H1 (cell line): ENCODE measurements at regions not wholly inside any gene's neighbourhood (a gene's known extent, or its start where the extent isn't known, plus 50 kb on each side); places are given as distances from the start of the nearest gene placed in this dataset.

Experiments
- CTCF ChIA-PET: fragments of 300-600 bp; sonication (Branson Sonifier 250); formaldehyde crosslinking; loops from one replicate; lab custom pipeline; 2021; ENCODE audit not compliant: partially characterized antibody; lab: Charles Lee
- POLR2A ChIA-PET: fragments of 300-600 bp; sonication (Branson Sonifier 250); formaldehyde crosslinking; loops from one replicate; lab custom pipeline; 2021; ENCODE audit warnings: inconsistent platforms; ENCODE audit not compliant: partially characterized antibody; lab: Charles Lee
- DNase-seq, 2 experiments: peaks; one replicate each; pipeline versions ENCODE4 v3.0.0 to v3.0.0-alpha.2; 2010 to 2022; ENCODE audit warnings: low spot score in 2 of 2, low read depth in 1 of 2, mixed read lengths in 1 of 2
- FAIRE-seq: peaks from 2 replicates; lab custom pipeline; 2011; peaks lifted over from hg19 to GRCh38; lab: Jason Lieb, UNC
- H2AFZ ChIP-seq: 2 replicates; pipeline ENCODE4 v1.8.1; 2012; ENCODE audit warnings: low read length, inconsistent platforms
- H2AK5ac ChIP-seq: 2 replicates; pipeline ENCODE4 v1.6.1; 2013; ENCODE audit warnings: low read depth, low read length
- H2BK120ac ChIP-seq: replicated peaks from 2 replicates; pipeline ENCODE3; 2013; ENCODE audit warnings: low read depth, low read length, inconsistent platforms
- H2BK12ac ChIP-seq: 2 replicates; pipeline ENCODE4 v1.6.1; 2013; ENCODE audit warnings: low read depth, low read length
- H2BK15ac ChIP-seq: 2 replicates; pipeline ENCODE4 v1.6.1; 2013; ENCODE audit warnings: low read length
- H2BK20ac ChIP-seq: 2 replicates; pipeline ENCODE4 v1.6.1; 2013; ENCODE audit warnings: low read length
- H2BK5ac ChIP-seq: 2 replicates; pipeline ENCODE4 v1.6.1; 2013; ENCODE audit warnings: low read depth, low read length
- H3K14ac ChIP-seq: 2 replicates; pipeline ENCODE4 v1.6.1; 2013; ENCODE audit warnings: inconsistent platforms; ENCODE audit not compliant: insufficient read length
- H3K18ac ChIP-seq: 2 replicates; pipeline ENCODE4 v1.6.1; 2013; ENCODE audit warnings: low read length; ENCODE audit errors: extremely low read depth
- H3K23ac ChIP-seq: 2 replicates; pipeline ENCODE4 v1.6.1; 2013; ENCODE audit warnings: inconsistent platforms; ENCODE audit not compliant: insufficient read length
- H3K23me2 ChIP-seq: 2 replicates; pipeline ENCODE4 v1.6.1; 2013; ENCODE audit warnings: low read depth, low read length
- H3K27ac ChIP-seq: 2 replicates; pipeline ENCODE4 v1.6.1; 2011; ENCODE audit warnings: low read depth, low read length, inconsistent platforms
- H3K27me3 ChIP-seq, 4 experiments: replicated peaks in 1 of 4; 1 replicate in 1 of 4; 2 replicates in 3 of 4; pipeline versions ENCODE4 v1.6.1 to v1.8.1; 2011 to 2013; ENCODE audit warnings: low read length in 3 of 4, mild to moderate bottlenecking in 3 of 4, inconsistent platforms in 2 of 4, mixed read lengths in 2 of 4, moderate library complexity in 1 of 4; ENCODE audit not compliant: control insufficient read depth in 3 of 4, insufficient read depth in 3 of 4; ENCODE audit errors: extremely low read depth in 1 of 4
- H3K36me3 ChIP-seq, 4 experiments: 2 replicates each; pipeline versions ENCODE4 v1.6.1 to v1.8.1; 2011 to 2013; ENCODE audit warnings: mild to moderate bottlenecking in 4 of 4, low read length in 3 of 4, moderate library complexity in 2 of 4, control low read depth in 1 of 4, inconsistent platforms in 1 of 4; ENCODE audit not compliant: insufficient read depth in 4 of 4, control insufficient read depth in 2 of 4
- H3K4ac ChIP-seq: replicated peaks from 2 replicates; pipeline ENCODE3; 2013; ENCODE audit warnings: low read length, low read depth, mixed read lengths, inconsistent platforms; ENCODE audit not compliant: insufficient read length
- H3K4me1 ChIP-seq, 4 experiments: replicated peaks in 1 of 4; 1 replicate in 1 of 4; 2 replicates in 3 of 4; pipeline versions ENCODE4 v1.6.1 to v1.8.1; 2011 to 2013; ENCODE audit warnings: low read length in 3 of 4, inconsistent platforms in 2 of 4, mixed read lengths in 1 of 4; ENCODE audit not compliant: insufficient read depth in 4 of 4, control insufficient read depth in 3 of 4
- H3K4me2 ChIP-seq, 2 experiments: 2 replicates each; pipeline versions ENCODE4 v1.6.1 to v1.8.1; 2011 to 2013; ENCODE audit warnings: low read depth in 2 of 2, low read length in 2 of 2, control low read depth in 1 of 2, inconsistent platforms in 1 of 2, mild to moderate bottlenecking in 1 of 2; ENCODE audit not compliant: insufficient read depth in 1 of 2
- H3K4me3 ChIP-seq, 4 experiments: fragments of 200-600, 300-600 bp in 1 of 4; sonication (generic), shearing (Covaris generic), sonication (Bioruptor Twin) in 1 of 4; 2 replicates each; pipeline versions ENCODE4 v1.5.1 to v1.8.1; 2011 to 2016; ENCODE audit warnings: low read length in 4 of 4, low read depth in 3 of 4, control low read depth in 2 of 4, inconsistent platforms in 2 of 4, mild to moderate bottlenecking in 2 of 4, mixed read lengths in 1 of 4, moderate library complexity in 1 of 4; ENCODE audit not compliant: insufficient read depth in 2 of 4; ENCODE audit errors: extremely low read depth in 1 of 4
- H3K56ac ChIP-seq: replicated peaks from 2 replicates; pipeline ENCODE3; 2013; ENCODE audit warnings: low read depth, mild to moderate bottlenecking, mixed read lengths, low read length, inconsistent platforms; ENCODE audit not compliant: insufficient read length
- H3K79me1 ChIP-seq: 2 replicates; pipeline ENCODE4 v1.6.1; 2013; ENCODE audit warnings: low read depth, low read length, control low read depth
- H3K79me2 ChIP-seq, 2 experiments: 2 replicates each; pipeline versions ENCODE4 v1.6.1 to v1.8.1; 2012 to 2013; ENCODE audit warnings: low read length in 2 of 2, mild to moderate bottlenecking in 2 of 2, inconsistent platforms in 1 of 2; ENCODE audit not compliant: insufficient read depth in 2 of 2, control insufficient read depth in 1 of 2
- H3K9ac ChIP-seq, 4 experiments: replicated peaks in 1 of 4; 1 replicate in 1 of 4; 2 replicates in 3 of 4; pipeline versions ENCODE4 v1.6.1 to v1.8.1; 2011 to 2013; ENCODE audit warnings: low read depth in 3 of 4, low read length in 3 of 4, control low read depth in 2 of 4, mild to moderate bottlenecking in 2 of 4, moderate library complexity in 2 of 4, inconsistent platforms in 1 of 4; ENCODE audit errors: extremely low read depth in 1 of 4
- H3K9me3 ChIP-seq, 2 experiments: 2 replicates each; pipeline versions ENCODE4 v1.6.1 to v1.8.1; 2012 to 2013; ENCODE audit warnings: mild to moderate bottlenecking in 2 of 2, moderate library complexity in 2 of 2, control low read depth in 1 of 2, inconsistent platforms in 1 of 2, low read depth in 1 of 2, low read length in 1 of 2, mixed read lengths in 1 of 2; ENCODE audit not compliant: insufficient read depth in 2 of 2
- H4K20me1 ChIP-seq, 2 experiments: replicated peaks in 1 of 2; 2 replicates each; pipeline versions ENCODE3 to v1.8.1; 2011 to 2013; ENCODE audit warnings: inconsistent platforms in 2 of 2, low read length in 2 of 2, mild to moderate bottlenecking in 1 of 2; ENCODE audit not compliant: insufficient read depth in 2 of 2, control insufficient read depth in 1 of 2
- H4K5ac ChIP-seq: 2 replicates; pipeline ENCODE4 v1.6.1; 2013; ENCODE audit warnings: low read length, low read depth, mixed read lengths, inconsistent platforms; ENCODE audit not compliant: insufficient read length
- H4K8ac ChIP-seq: 2 replicates; pipeline ENCODE4 v1.8.0; 2013; ENCODE audit warnings: mild to moderate bottlenecking, moderate library complexity, low read length, inconsistent platforms; ENCODE audit not compliant: insufficient read depth; ENCODE audit errors: extremely low read depth
- H4K91ac ChIP-seq: replicated peaks from 2 replicates; pipeline ENCODE3; 2013; ENCODE audit warnings: low read length, mixed read lengths, inconsistent platforms; ENCODE audit not compliant: insufficient read length
- CBX8 ChIP-seq: fragments of 300-800, 300-1000 bp; sonication (generic); IDR thresholded peaks from 2 replicates; pipeline ENCODE4 v1.7.1; 2016; ENCODE audit warnings: low read depth, low read length, borderline replicate concordance
- CHD1 ChIP-seq: IDR thresholded peaks from 2 replicates; pipeline ENCODE4 v1.6.1; 2012; ENCODE audit warnings: low read depth, low read length, improper control_type of control experiment
- EGR1 ChIP-seq: IDR thresholded peaks from 2 replicates; pipeline ENCODE4 v1.6.1; 2011; ENCODE audit warnings: low read depth, low read length, borderline replicate concordance
- KDM4A ChIP-seq: IDR thresholded peaks from one replicate; pipeline ENCODE4 v1.7.1; 2012; ENCODE audit warnings: low read depth, mild to moderate bottlenecking, moderate library complexity, low read length, inconsistent platforms; ENCODE audit not compliant: severe bottlenecking
- RBBP5 ChIP-seq: IDR thresholded peaks from 2 replicates; pipeline ENCODE4 v1.7.1; 2012; ENCODE audit warnings: low read depth, mild to moderate bottlenecking, inconsistent platforms, low read length, moderate library complexity, borderline replicate concordance
- SIRT6 ChIP-seq: IDR thresholded peaks from one replicate; pipeline ENCODE4 v1.7.1; 2012; ENCODE audit warnings: low read length, inconsistent platforms
- WGBS, 2 experiments: shearing (Covaris generic) in 1 of 2; methylation state at CpG; one replicate each; pipeline versions ENCODE4 v1.1.6 to v1.1.7; 2013 to 2015; ENCODE audit warnings: low lambda C conversion rate in 2 of 2, mixed read lengths in 2 of 2, inconsistent platforms in 1 of 2, low coverage in 1 of 2, missing lambda C conversion rate in 1 of 2; ENCODE audit not compliant: insufficient replicate concordance in 2 of 2, insufficient coverage in 1 of 2, insufficient read length in 1 of 2; ENCODE audit errors: extremely low coverage in 1 of 2, missing lambda C conversion rate in 1 of 2; 5-methylcytosine and 5-hydroxymethylcytosine counted together

DNA sequence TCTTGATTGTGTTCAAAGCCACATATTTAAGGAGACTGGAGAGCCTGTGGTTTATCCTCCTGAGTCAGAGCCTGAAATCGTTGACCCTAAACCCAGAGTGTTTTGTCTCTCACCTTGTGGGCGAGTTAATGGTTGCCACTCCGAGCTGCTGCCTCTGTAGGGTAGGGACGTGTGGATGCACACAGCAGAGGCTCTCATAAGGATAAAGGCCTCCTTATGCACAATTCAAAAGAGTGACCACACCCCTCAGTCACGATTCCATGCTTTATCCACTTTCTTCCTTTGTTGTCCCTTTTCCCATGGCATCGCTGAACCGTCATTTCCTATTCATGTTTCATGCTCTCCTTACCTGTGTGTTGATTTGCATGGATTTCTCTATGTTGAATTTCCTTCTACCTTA lies 805.0 kb upstream of the RBFOX1 start:
- Histone ChIP-seq H4K20me1 (no peaks in the 10 kb centered on the region), H2BK20ac (no peak overlapping the region), H3K23ac (no peak overlapping the region), H3K23me2 (no peaks in the 10 kb centered on the region), H2AFZ (no peak overlapping the region), H2BK120ac (no peak overlapping the region), H3K14ac (no peak overlapping the region), H3K27ac (no peak overlapping the region), H3K9ac (no peak overlapping the region), H3K18ac (no peak overlapping the region), H4K5ac (no peak overlapping the region), H3K36me3 (no peaks in the 10 kb centered on the region), H3K4me1 (no peaks in the 10 kb centered on the region), H3K27me3 (peaks cover 0 to 2% (median 0%) of the 10 kb centered on the region in 4 experiments; a peak in 1 of 7 replicates), H3K56ac (no peak overlapping the region), H3K9me3 (no peaks in the 10 kb centered on the region), H3K79me2 (no peaks in the 10 kb centered on the region), H2BK12ac (no peak overlapping the region), H3K4me3 (no peak overlapping the region), H3K79me1 (no peaks in the 10 kb centered on the region), H3K4me2 (no peak overlapping the region), H2BK5ac (no peak overlapping the region; the same call in 1 of the 2 replicates), H2AK5ac (no peak overlapping the region), H4K91ac (no peak overlapping the region), H2BK15ac (no peak overlapping the region), H3K4ac (no peak overlapping the region), H4K8ac (no peak overlapping the region)
- CTCF ChIA-PET: interaction anchor here (1.2 kb wide), 1 partner anchor 10 kb away, joined by 5 read pairs; no protein-coding TSS in a partner anchor
- POLR2A ChIA-PET: no interaction called here
- no peak for FAIRE-seq
- 85% methylated on average over 7 of the region's 7 CpGs; no CpG with 5 or more reads in 1 of the 2 experiments for WGBS, 2 experiments
- DNase-seq: no peak
- TF ChIP-seq CBX8 (no peak), CHD1 (no peak), SIRT6 (no peak), RBBP5 (no peak), KDM4A (no peak), EGR1 (no peak)
